CD14-positive monocyte (primary cell): ENCODE measurements at regions not wholly inside any gene's neighbourhood (a gene's known extent, or its start where the extent isn't known, plus 50 kb on each side); places are given as distances from the start of the nearest gene placed in this dataset.

ENCODE experiments used
- DNase-seq, 3 donors: peaks; one replicate each; pipeline ENCODE4 v3.0.0-alpha.2; 2011 to 2022
- H2AFZ ChIP-seq: 2 replicates; pipeline ENCODE4 v1.6.0; 2012; ENCODE audit warnings: mild to moderate bottlenecking, low read depth, low read length, inconsistent platforms; ENCODE audit not compliant: insufficient read depth, poor library complexity, severe bottlenecking
- H3K27ac ChIP-seq, 2 donors: 1 replicate in 1 of 2; 2 replicates in 1 of 2; pipeline ENCODE4 v1.5.1; 2012 to 2013; ENCODE audit warnings: low read length in 2 of 2, control low read depth in 1 of 2, inconsistent platforms in 1 of 2, low read depth in 1 of 2, mild to moderate bottlenecking in 1 of 2
- H3K27me3 ChIP-seq, 2 donors: one replicate each; pipeline versions ENCODE4 v1.6.0 to v1.6.1; 2011 to 2013; ENCODE audit warnings: low read length in 2 of 2; ENCODE audit not compliant: control insufficient read depth in 2 of 2, insufficient read depth in 2 of 2
- H3K36me3 ChIP-seq, 2 donors: replicated peaks in 1 of 2; 1 replicate in 1 of 2; 2 replicates in 1 of 2; pipeline versions ENCODE4 v1.5.1 to v1.6.1; 2012 to 2013; ENCODE audit warnings: low read length in 2 of 2, control low read depth in 1 of 2, inconsistent platforms in 1 of 2, mild to moderate bottlenecking in 1 of 2; ENCODE audit not compliant: insufficient read depth in 2 of 2, control insufficient read depth in 1 of 2
- H3K4me1 ChIP-seq, 2 donors: 1 replicate in 1 of 2; 2 replicates in 1 of 2; pipeline versions ENCODE4 v1.5.1 to v1.6.1; 2012 to 2013; ENCODE audit warnings: low read length in 2 of 2, control low read depth in 1 of 2, inconsistent platforms in 1 of 2, mild to moderate bottlenecking in 1 of 2, moderate library complexity in 1 of 2; ENCODE audit not compliant: insufficient read depth in 2 of 2, control insufficient read depth in 1 of 2
- H3K4me2 ChIP-seq: replicated peaks from 2 replicates; pipeline ENCODE3; 2012; ENCODE audit warnings: low read length, moderate library complexity, mild to moderate bottlenecking; ENCODE audit not compliant: poor library complexity, severe bottlenecking; ENCODE audit errors: extremely low read depth
- H3K4me3 ChIP-seq, 3 experiments: fragments of 200-600 bp in 1 of 3; sonication (generic) in 1 of 3; replicated peaks in 1 of 3; 1 replicate in 2 of 3; 2 replicates in 1 of 3; pipeline ENCODE4 v1.5.1; 2011 to 2013; ENCODE audit warnings: low read length in 3 of 3, mild to moderate bottlenecking in 3 of 3, control low read depth in 2 of 3, low read depth in 2 of 3, inconsistent platforms in 1 of 3, moderate library complexity in 1 of 3
- H3K79me2 ChIP-seq: 2 replicates; pipeline ENCODE4 v1.6.0; 2012; ENCODE audit warnings: mild to moderate bottlenecking, control low read depth, inconsistent platforms, low read length, moderate library complexity; ENCODE audit not compliant: insufficient read depth
- H3K9ac ChIP-seq: 2 replicates; pipeline ENCODE4 v1.6.0; 2017; ENCODE audit warnings: low read length, mild to moderate bottlenecking; ENCODE audit not compliant: insufficient read depth, poor library complexity, severe bottlenecking
- H3K9me3 ChIP-seq, 2 donors: replicated peaks in 1 of 2; 1 replicate in 1 of 2; 2 replicates in 1 of 2; pipeline versions ENCODE4 v1.5.1 to v1.6.1; 2012 to 2013; ENCODE audit warnings: low read length in 2 of 2, control low read depth in 1 of 2; ENCODE audit not compliant: control insufficient read depth in 1 of 2, insufficient read depth in 1 of 2
- H4K20me1 ChIP-seq: 2 replicates; pipeline ENCODE4 v1.6.0; 2012; ENCODE audit warnings: mild to moderate bottlenecking, low read length, control low read depth, moderate library complexity; ENCODE audit not compliant: insufficient read depth
- H3K27ac Mint-ChIP-seq, 7 donors: one replicate each; pipeline ENCODE4 v1.8.0; 2020; ENCODE audit warnings: mild to moderate bottlenecking in 7 of 7, mixed read lengths in 7 of 7, moderate library complexity in 6 of 7, inconsistent platforms in 2 of 7
- H3K27me3 Mint-ChIP-seq, 3 donors: one replicate each; pipeline ENCODE4 v1.8.0; 2021 to 2022; ENCODE audit warnings: low read depth in 3 of 3, mild to moderate bottlenecking in 3 of 3, mixed read lengths in 3 of 3, moderate library complexity in 3 of 3, inconsistent platforms in 1 of 3
- H3K36me3 Mint-ChIP-seq, 2 donors: one replicate each; pipeline ENCODE4 v1.8.0; 2020; ENCODE audit warnings: mixed read lengths in 2 of 2, inconsistent platforms in 1 of 2, mild to moderate bottlenecking in 1 of 2
- H3K4me1 Mint-ChIP-seq: one replicate; pipeline ENCODE4 v1.8.0; 2020; ENCODE audit warnings: mild to moderate bottlenecking, mixed read lengths
- H3K4me3 Mint-ChIP-seq, 2 donors: one replicate each; pipeline ENCODE4 v1.8.0; 2020; ENCODE audit warnings: mild to moderate bottlenecking in 2 of 2, mixed read lengths in 2 of 2, moderate library complexity in 1 of 2
- H3K9me3 Mint-ChIP-seq, 7 donors: one replicate each; pipeline ENCODE4 v1.8.0; 2020 to 2022; ENCODE audit warnings: mixed read lengths in 7 of 7, mild to moderate bottlenecking in 6 of 7, moderate library complexity in 6 of 7, inconsistent platforms in 2 of 7
- CTCF ChIP-seq: fragments of 200-600 bp; IDR thresholded peaks from one replicate; pipeline ENCODE4 v1.8.0; 2022; ENCODE audit warnings: antibody characterized with exemption, mild to moderate bottlenecking
- WGBS: methylation state at CpG from one replicate; pipeline ENCODE4 v1.1.5; 2013; ENCODE audit warnings: missing lambda C conversion rate; ENCODE audit not compliant: insufficient coverage; 5-methylcytosine and 5-hydroxymethylcytosine counted together
- intact Hi-C, 2 donors: fragments of 100-400 bp; cut with micrococcal nuclease; formaldehyde crosslinking; loops; one replicate each; pipeline versions ENCODE4 v1.15.0 to v1.15.1; 2023

DNA sequence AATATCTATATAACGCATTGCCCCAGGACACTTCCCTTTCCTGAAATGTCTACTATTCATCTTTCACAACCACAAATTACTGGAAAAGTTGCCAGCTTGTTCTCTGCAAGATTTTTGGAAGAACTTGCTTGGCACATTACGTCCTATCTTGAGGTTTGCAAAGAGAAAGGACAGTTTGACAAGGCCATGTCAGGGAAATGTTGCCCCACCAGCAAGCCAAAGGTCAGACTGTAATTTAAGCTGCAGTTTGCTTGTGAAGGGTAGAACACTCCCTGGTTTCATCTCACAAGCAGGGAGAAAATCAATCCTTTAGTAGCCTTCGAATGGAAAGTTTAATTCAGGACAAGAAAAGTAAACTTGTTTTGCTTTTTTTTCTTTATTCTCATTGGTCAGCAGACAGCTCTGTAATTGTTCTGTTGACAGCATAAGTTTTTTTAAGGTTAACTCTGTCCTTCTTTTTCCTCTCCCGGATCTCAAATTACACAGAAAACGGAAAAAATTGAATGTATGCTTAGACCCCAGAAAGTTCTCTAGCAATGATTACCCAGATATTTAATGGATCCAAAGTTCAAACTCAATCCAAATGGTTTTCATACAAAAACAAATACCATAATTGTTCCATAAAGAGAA is 541.8 kb upstream of the NRSN1 start:
- Mint-ChIP-seq H3K4me3 (no peak overlapping the region), H3K9me3 (peaks cover 0 to 4% (median 0%) of the 10 kb centered on the region in 7 donors)

DNA sequence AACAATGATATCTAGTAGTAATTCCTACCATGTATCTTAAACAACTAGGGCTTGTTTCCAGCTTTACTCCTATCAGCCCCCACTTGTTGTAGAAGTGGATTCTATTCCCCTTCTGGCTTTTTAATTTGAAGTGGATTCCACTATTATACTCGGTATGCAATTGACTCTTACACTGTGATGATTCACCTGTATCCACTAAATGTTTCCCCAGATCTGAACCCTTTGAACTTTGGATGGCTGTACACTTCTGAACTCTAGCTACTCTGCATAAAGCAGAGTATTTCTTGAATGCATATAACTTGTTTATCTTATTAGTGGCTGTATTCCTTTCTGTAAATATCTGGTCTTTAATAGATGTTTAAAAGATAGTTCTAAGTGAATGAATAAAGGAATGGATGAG is 538.4 kb upstream of the NRSN1 start:
- Histone ChIP-seq H2AFZ (no peak overlapping the region), H3K9me3 (peaks cover 2 to 9% of the 10 kb centered on the region in 2 donors), H4K20me1 (no peaks in the 10 kb centered on the region), H3K4me1 (no peaks in the 10 kb centered on the region), H3K36me3 (no peaks in the 10 kb centered on the region), H3K4me3 (no peak overlapping the region), H3K9ac (no peak overlapping the region), H3K27me3 (no peaks in the 10 kb centered on the region), H3K4me2 (no peak overlapping the region), H3K27ac (no peak overlapping the region), H3K79me2 (no peaks in the 10 kb centered on the region)
- DNase-seq: no peak
- Mint-ChIP-seq H3K4me1 (no peaks in the 10 kb centered on the region), H3K36me3 (no peaks in the 10 kb centered on the region), H3K4me3 (no peak overlapping the region), H3K27me3 (peaks cover 0 to 3% (median 0%) of the 10 kb centered on the region in 3 donors), H3K9me3 (peaks cover 0 to 10% (median 3%) of the 10 kb centered on the region in 7 donors), H3K27ac (no peak overlapping the region)
- no CpG with 5 or more reads among the region's 1 CpG for WGBS
- TF ChIP-seq CTCF: no peak
- intact Hi-C loops: no loop called here

More for the DNA sequence above, 541.8 kb upstream of the NRSN1 start:
- Histone ChIP-seq H3K9ac (no peak overlapping the region), H3K79me2 (no peaks in the 10 kb centered on the region), H3K4me3 (no peak overlapping the region), H3K4me1 (no peaks in the 10 kb centered on the region), H3K4me2 (no peak overlapping the region), H2AFZ (no peak overlapping the region), H3K9me3 (peaks cover 0 to 2% of the 10 kb centered on the region in 2 donors), H4K20me1 (no peaks in the 10 kb centered on the region), H3K27me3 (no peaks in the 10 kb centered on the region), H3K27ac (no peak overlapping the region), H3K36me3 (no peaks in the 10 kb centered on the region)
- no peaks in the 10 kb centered on the region for H3K27me3 Mint-ChIP-seq
- 33% methylated on average over 1 of the region's 5 CpGs for WGBS
- H3K36me3 Mint-ChIP-seq: no peaks in the 10 kb centered on the region
- intact Hi-C loops: no loop called here
- TF ChIP-seq CTCF: no peak
- H3K27ac Mint-ChIP-seq: no peak overlapping the region
- DNase-seq: no peak
- no peaks in the 10 kb centered on the region for H3K4me1 Mint-ChIP-seq
